OCI-LY7 (cell line): ENCODE measurements at regions not wholly inside any gene's neighbourhood (a gene's known extent, or its start where the extent isn't known, plus 50 kb on each side); places are given as distances from the start of the nearest gene placed in this dataset.

Source experiments
- BruUV-seq: library from RNA; stranded (reverse); fragments of 400-500 nt; replicated peaks from 2 replicates; lab custom pipeline; 2021; lab: Mats Ljungman, UMichigan
- CTCF ChIA-PET: fragments of 300-600 bp; sonication (Branson Sonifier 250); formaldehyde crosslinking; loops from one replicate; lab custom pipeline; 2022; ENCODE audit warnings: antibody characterized with exemption; ENCODE audit not compliant: unreplicated experiment; lab: Charles Lee
- POLR2A ChIA-PET: fragments of 300-600 bp; sonication (Branson Sonifier 250); formaldehyde crosslinking; loops from one replicate; lab custom pipeline; 2022; ENCODE audit warnings: antibody characterized with exemption; lab: Charles Lee
- DNase-seq: peaks from one replicate; pipeline ENCODE4 v3.0.0-alpha.2; 2015; ENCODE audit warnings: low spot score
- H2AFZ ChIP-seq: fragments of 200-600 bp; sonication (generic), shearing (Covaris generic); 2 replicates; pipeline ENCODE4 v1.6.1; 2014; ENCODE audit warnings: mild to moderate bottlenecking, antibody characterized with exemption, low read length, moderate library complexity
- H3K27ac ChIP-seq: fragments of 200-600 bp; sonication (generic); 2 replicates; pipeline ENCODE4 v1.5.1; 2014; ENCODE audit warnings: mixed run types, low read depth, mild to moderate bottlenecking, moderate library complexity, low read length, inconsistent platforms; ENCODE audit not compliant: poor library complexity, severe bottlenecking
- H3K36me3 ChIP-seq: fragments of 200-600 bp; sonication (generic); 2 replicates; pipeline ENCODE4 v1.6.1; 2014; ENCODE audit warnings: mild to moderate bottlenecking, antibody characterized with exemption, low read length, moderate library complexity, mixed read lengths; ENCODE audit not compliant: insufficient read depth
- H3K4me1 ChIP-seq: fragments of 200-600 bp; sonication (generic); 2 replicates; pipeline ENCODE4 v1.5.1; 2014; ENCODE audit warnings: mild to moderate bottlenecking, low read length; ENCODE audit not compliant: insufficient read depth, poor library complexity, severe bottlenecking
- H3K4me2 ChIP-seq: fragments of 200-600 bp; sonication (generic); 2 replicates; pipeline ENCODE4 v1.6.1; 2014; ENCODE audit warnings: mild to moderate bottlenecking, low read length
- H3K4me3 ChIP-seq: fragments of 200-600 bp; sonication (generic); 2 replicates; pipeline ENCODE4 v1.5.1; 2014; ENCODE audit warnings: mild to moderate bottlenecking, low read depth, low read length; ENCODE audit not compliant: poor library complexity, severe bottlenecking
- H3K79me2 ChIP-seq: fragments of 200-600 bp; sonication (generic); 2 replicates; pipeline ENCODE4 v1.6.1; 2016; ENCODE audit warnings: low read depth, mild to moderate bottlenecking, low read length, moderate library complexity, mixed read lengths; ENCODE audit not compliant: insufficient read depth
- H3K9me2 ChIP-seq: fragments of 200-600 bp; sonication (generic); 2 replicates; pipeline ENCODE4 v1.6.1; 2016; ENCODE audit warnings: mild to moderate bottlenecking, low read length, mixed read lengths; ENCODE audit not compliant: insufficient read depth
- H3K9me3 ChIP-seq: fragments of 200-600 bp; sonication (generic); 2 replicates; pipeline ENCODE4 v1.6.1; 2014; ENCODE audit warnings: mild to moderate bottlenecking, mixed run types, low read length, mixed read lengths
- H4K20me1 ChIP-seq: fragments of 200-600 bp; sonication (generic); 2 replicates; pipeline ENCODE4 v1.6.1; 2014; ENCODE audit warnings: mild to moderate bottlenecking, antibody characterized with exemption, low read length, moderate library complexity, mixed read lengths; ENCODE audit not compliant: insufficient read depth
- CTCF ChIP-seq: fragments of 200-600 bp; sonication (generic); conservative IDR thresholded peaks from 2 replicates; pipeline ENCODE4 v1.5.1; 2014; ENCODE audit warnings: mild to moderate bottlenecking, antibody characterized with exemption, low read length, moderate library complexity, mixed read lengths
- EZH2phosphoT487 ChIP-seq: fragments of 200-600 bp; sonication (generic); IDR thresholded peaks from 2 replicates; pipeline ENCODE4 v1.6.1; 2018; ENCODE audit warnings: low read depth, borderline replicate concordance, mild to moderate bottlenecking, mixed run types, antibody characterized with exemption, low read length, moderate library complexity, mixed read lengths
- intact Hi-C: fragments of 100-400 bp; cut with micrococcal nuclease; formaldehyde crosslinking; loops from one replicate; pipeline ENCODE4 v1.10.0; 2022; ENCODE audit not compliant: unreplicated experiment

GRCh38 chr18:46281185-46282176 is 177.3 kb downstream of the HAUS1 start:
- H3K4me2 ChIP-seq, result no peak overlapping the region
- no peaks in the 10 kb centered on the region for H3K4me1 ChIP-seq
- no peaks in the 10 kb centered on the region for H3K9me2 ChIP-seq
- peak; percentile 77 for TF ChIP-seq CTCF
- no peak for TF ChIP-seq EZH2phosphoT487
- intact Hi-C loops, result loop anchor here (1.0 to 10.0 kb wide), 4 partner anchors 83 to 378 kb away; no protein-coding TSS in a partner anchor
- CTCF ChIA-PET, result interaction anchor here (0.6 kb wide), 1 partner anchor 199 kb away, joined by 3 read pairs; no protein-coding TSS in a partner anchor
- H3K4me3 ChIP-seq, result no peak overlapping the region
- no peaks in the 10 kb centered on the region for H4K20me1 ChIP-seq
- H3K27ac ChIP-seq, result no peak overlapping the region
- H3K36me3 ChIP-seq, result no peaks in the 10 kb centered on the region
- H3K9me3 ChIP-seq, result no peaks in the 10 kb centered on the region
- DNase-seq, result peak; percentile 56
- no TSS peak for BruUV-seq
- no peaks in the 10 kb centered on the region for H3K79me2 ChIP-seq
- H2AFZ ChIP-seq, result no peak overlapping the region
- POLR2A ChIA-PET, result interaction anchor here (0.6 kb wide), 2 partner anchors 129 to 162 kb away, joined by 3 read pairs; no protein-coding TSS in a partner anchor

- no peaks in the 10 kb centered on the region for H4K20me1 ChIP-seq
- DNase-seq, result no peak
- H3K9me2 ChIP-seq, result no peaks in the 10 kb centered on the region
- ChIA-PET CTCF (no interaction called here), POLR2A (no interaction called here)
- H3K4me1 ChIP-seq, result no peaks in the 10 kb centered on the region
- no peak overlapping the region for H3K4me2 ChIP-seq
- no peak overlapping the region for H2AFZ ChIP-seq
- TF ChIP-seq EZH2phosphoT487 (no peak), CTCF (no peak)
- no peaks in the 10 kb centered on the region for H3K9me3 ChIP-seq
- no peaks in the 10 kb centered on the region for H3K79me2 ChIP-seq
- no peak overlapping the region for H3K27ac ChIP-seq
- no peaks in the 10 kb centered on the region for H3K36me3 ChIP-seq
- intact Hi-C loops, result loop anchor here (5.0 to 10.0 kb wide), 2 partner anchors 83 to 135 kb away; no protein-coding TSS in a partner anchor
- no peak overlapping the region for H3K4me3 ChIP-seq
- no TSS peak for BruUV-seq
Measured at GRCh38 chr18:46282177-46282570, 178.0 kb downstream of the HAUS1 start.

- DNase-seq, result no peak
- intact Hi-C loops, result loop anchor here (5.0 to 10.0 kb wide), 2 partner anchors 82 to 135 kb away; no protein-coding TSS in a partner anchor
- Histone ChIP-seq H2AFZ (no peak overlapping the region), H3K27ac (no peak overlapping the region), H3K9me3 (no peaks in the 10 kb centered on the region), H3K4me2 (no peak overlapping the region), H3K79me2 (no peaks in the 10 kb centered on the region), H3K4me1 (no peaks in the 10 kb centered on the region), H3K9me2 (no peaks in the 10 kb centered on the region), H3K4me3 (no peak overlapping the region), H4K20me1 (no peaks in the 10 kb centered on the region), H3K36me3 (no peaks in the 10 kb centered on the region)
- no TSS peak for BruUV-seq
- ChIA-PET POLR2A (no interaction called here), CTCF (no interaction called here)
- TF ChIP-seq EZH2phosphoT487 (no peak), CTCF (no peak)
Measured at GRCh38 chr18:46282646-46283045, 178.5 kb downstream of the HAUS1 start.
